GM21825 (cell line): ENCODE measurements at regions not wholly inside any gene's neighbourhood (a gene's known extent, or its start where the extent isn't known, plus 50 kb on each side); places are given as distances from the start of the nearest gene placed in this dataset.
"Not testable (repeated sequence)": the region's sequence is repeated elsewhere in the genome, so short reads cannot be mapped to it uniquely, and the experiment has no call there.

Experiments
- ATAC-seq: cut with Tn5 transposase; IDR thresholded peaks from one replicate; pipeline ENCODE4 v1.9.1; 2021; ENCODE audit warnings: mild to moderate bottlenecking, moderate library complexity; ENCODE audit not compliant: unreplicated experiment

DNA sequence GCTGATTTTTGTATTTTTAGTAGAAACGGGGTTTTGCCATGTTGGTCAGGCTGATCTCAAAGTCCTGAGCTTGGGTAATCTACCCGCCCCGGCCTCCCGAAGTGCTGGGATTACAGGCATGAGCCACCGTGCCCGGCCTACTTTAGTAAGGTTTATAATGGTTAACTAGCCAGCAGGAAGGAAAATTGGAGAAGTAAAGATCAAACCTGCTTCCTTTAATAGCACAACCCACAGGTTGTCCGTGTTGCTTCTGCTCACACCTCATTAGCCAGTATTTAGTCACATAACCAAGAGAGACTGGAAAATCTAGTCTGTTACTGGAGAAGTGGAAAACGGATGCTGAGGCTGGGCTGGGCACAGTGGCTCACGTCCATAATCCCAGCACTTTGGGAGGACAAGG is 51.9 kb upstream of the TBL1XR1 start:
- ATAC-seq = no peak

GRCh38 chr3:177250151-177250550 is 52.9 kb upstream of the TBL1XR1 start:
- no peak for ATAC-seq

DNA sequence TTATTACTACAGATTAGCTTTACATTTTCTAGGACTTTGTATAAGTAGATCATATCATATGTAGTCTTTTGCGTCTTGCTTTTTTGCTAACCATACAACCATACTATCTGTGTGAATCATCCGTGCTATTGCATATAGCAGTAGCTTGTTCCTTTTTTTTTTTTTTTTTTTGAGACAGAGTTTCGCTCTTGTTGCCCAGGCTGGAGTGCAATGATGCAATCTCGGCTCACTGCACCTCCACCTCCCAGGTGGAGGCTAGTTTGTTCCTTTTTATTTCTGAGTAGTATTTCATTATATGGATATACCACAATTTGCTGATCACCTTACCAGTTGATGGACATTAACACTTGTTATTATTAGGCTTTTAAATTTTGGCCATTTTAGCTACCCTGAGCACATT is 54.5 kb upstream of the TBL1XR1 start:
- ATAC-seq = no peak

- no peak for ATAC-seq
These were observed 59.7 kb upstream of the TBL1XR1 start for GRCh38 chr3:177257006-177257405.

DNA sequence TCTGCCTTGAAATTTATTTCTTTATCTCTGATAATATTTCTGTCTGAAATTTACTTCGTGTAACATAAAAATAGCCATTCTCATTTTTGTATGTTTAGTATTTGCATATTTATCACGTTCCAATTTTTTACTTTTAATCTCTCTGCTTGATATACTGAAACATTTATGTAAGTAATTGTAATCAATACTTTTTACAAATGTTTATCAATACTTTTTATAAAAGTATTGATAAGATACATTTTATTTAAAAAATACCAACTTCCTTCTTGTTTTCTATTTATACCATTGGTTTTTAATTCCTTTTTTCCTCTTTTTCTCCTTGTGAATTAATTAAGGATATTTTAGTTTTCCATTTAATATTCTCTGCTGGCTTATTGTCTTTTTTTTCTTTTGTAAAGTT is 60.3 kb upstream of the TBL1XR1 start:
- no peak for ATAC-seq

GRCh38 chr3:177262396-177262795 is 65.1 kb upstream of the TBL1XR1 start:
- no peak for ATAC-seq

GRCh38 chr3:177263615-177264368 is 66.5 kb upstream of the TBL1XR1 start:
- peak; percentile 82 for ATAC-seq

DNA sequence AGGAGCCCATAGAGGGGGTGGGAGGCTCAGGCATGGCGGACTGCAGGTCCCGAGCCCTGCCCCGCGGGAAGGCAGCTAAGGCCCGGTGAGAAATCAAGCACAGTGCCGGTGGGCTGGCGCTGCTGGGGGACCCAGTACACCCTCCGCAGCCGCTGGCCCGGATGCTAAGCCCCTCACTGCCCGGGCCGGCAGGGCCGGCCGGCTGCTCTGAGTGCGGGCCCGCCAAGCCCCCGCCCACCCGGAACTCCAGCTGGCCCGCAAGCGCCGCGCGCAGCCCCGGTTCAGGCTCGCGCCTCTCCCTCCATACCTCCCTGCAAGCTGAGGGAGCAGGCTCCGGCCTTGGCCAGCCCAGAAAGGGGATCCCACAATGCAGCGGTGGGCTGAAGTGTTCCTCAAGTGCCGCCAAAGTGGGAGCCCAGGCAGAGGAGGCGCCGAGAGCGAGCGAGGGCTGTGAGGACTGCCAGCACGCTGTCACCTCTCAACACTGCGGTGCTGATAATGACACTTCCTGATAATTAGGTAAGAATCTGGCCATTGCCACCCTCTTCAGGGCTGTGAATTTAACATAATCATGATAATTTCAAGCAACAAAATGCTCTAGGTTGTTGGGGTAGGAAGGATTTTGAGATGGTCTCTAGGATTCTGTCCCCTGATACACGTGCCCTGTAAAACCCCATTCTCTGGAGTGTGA is 74.7 kb upstream of the TBL1XR1 start:
- ATAC-seq = not testable (repeated sequence)

DNA sequence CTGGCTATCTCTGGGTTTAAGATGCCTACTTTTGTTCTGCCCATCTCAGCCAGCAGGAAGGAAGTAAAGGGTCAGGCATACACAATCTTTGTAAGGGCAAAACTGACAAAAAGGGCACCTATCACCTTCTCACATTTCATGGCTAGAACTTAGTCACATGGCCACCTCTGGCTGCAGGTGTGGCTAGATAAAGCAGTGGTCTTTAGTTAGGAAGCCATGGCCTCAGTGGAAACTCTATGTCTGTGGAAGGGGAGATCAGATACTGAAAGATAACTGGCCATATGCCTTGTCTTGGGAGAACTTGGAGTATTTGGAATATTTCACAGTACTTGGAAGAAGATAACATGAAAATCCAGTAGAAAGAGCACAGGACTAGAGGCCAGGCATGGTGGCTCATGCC is 80.7 kb upstream of the TBL1XR1 start:
- no peak for ATAC-seq

DNA sequence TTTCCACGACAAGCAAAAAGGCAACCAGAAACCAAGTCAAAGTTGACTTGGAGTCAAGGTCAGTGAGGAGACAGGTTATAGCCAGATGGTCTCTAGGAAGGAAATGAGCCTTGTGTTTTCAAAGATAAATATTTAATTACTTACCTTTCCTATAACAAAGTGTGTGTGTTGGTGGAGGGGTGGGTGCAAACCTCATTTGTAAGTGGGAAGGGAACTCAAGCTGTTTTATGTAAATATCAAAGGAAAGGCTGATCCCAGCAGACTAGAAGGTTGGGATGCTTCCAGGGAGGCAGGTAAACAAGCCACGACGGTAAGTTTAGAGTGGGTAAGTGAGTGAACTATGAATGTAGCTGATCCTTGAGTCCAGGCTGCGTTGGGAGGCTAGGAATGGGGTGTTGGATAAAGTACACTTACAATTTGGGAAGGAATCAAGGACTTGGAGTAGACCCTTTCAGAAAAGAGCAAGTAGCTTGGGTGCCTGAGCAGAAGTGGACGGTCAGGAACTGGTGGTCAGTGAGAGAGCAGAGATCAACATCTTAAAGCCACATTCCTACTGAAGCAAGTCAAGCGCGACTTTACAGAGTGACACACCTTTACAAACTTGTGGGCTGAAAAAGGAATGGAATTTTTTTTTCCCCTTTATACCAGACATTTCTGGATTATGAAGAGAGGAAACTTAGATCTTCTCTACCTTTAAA is 82.0 kb upstream of the TBL1XR1 start:
- ATAC-seq = no peak

DNA sequence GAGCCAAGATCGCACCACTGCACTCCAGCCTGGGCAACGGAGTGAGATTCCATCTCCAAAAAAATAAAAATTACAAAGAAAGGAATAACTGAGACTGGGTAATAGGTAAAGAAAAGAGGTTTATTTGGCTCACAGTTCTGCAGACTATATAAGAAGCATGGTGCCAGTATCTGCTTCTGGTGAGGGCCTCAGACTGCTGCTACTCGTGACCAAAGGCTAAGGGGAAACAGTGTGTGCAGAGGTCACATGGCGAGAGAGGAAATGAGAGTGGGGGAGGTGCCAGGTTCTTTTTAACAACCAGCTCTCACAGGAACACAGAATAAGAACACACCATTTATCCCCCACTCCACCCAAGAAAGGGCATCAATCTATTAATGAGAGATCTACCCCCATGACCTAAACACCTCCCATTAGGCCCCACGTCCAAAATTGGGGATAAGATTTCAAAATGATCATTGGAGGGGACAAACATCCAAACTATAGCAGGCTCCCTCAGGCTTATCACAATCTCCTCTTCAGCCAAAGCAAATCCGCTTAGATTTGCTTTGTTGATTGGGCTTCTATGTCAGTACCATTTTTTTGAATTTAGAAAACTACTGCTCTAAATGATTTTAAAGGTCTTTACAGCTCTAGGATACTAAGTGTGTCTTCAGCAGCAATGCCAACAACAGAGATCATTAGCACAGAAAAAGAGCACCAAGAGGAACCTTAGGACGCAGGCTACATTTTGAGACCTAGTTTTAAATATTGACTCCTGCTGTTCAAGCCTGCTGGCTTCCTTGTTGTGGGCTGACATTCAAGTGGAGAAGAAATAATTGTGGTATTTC is 84.2 kb upstream of the TBL1XR1 start:
- ATAC-seq = no peak

- ATAC-seq = no peak
These were observed 84.9 kb upstream of the TBL1XR1 start for GRCh38 chr3:177282119-177282655.

- no peak for ATAC-seq
These were observed 86.7 kb upstream of the TBL1XR1 start for GRCh38 chr3:177283983-177284382.

- no peak for ATAC-seq
These were observed 87.2 kb upstream of the TBL1XR1 start for GRCh38 chr3:177284383-177284881.

DNA sequence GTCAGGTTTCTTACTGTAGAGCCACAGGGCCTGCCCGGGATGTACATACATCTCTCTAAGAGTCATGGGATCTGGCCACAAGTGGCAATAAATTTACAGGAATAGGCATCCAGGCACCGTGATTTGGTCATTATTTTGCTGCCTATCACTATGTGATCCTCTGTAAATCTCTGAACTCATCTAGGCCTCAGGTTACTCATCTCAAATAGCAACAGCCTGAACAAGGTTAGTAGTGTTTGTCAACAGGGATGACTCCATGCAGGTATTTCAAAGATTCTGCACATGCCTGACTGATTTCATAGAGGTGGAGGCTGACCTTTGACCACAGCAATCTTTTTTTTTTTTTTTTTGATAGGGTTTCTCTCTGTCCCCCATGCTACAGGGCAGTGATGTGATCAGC is 88.8 kb upstream of the TBL1XR1 start:
- no peak for ATAC-seq

GRCh38 chr3:177287231-177287630 is 89.9 kb upstream of the TBL1XR1 start:
- ATAC-seq = no peak

DNA sequence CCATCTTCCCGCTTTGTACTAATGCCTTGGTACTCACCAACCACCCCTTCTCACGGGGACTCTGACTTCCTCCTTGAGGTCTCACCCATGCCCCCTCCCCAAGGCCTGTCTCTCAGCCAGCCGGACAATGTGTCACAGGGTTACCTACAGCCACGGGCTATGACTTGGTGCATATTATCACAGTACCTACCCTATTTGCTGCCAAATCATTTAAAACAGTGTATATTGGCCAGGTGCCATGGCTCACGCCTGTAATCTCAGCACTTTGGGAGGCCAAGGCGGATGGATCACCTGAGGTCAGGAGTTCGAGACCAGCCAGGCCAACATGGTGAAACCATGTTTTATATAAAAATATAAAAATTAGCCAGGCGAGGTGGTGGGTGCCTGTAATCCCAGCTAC is 93.4 kb upstream of the TBL1XR1 start:
- no peak for ATAC-seq

DNA sequence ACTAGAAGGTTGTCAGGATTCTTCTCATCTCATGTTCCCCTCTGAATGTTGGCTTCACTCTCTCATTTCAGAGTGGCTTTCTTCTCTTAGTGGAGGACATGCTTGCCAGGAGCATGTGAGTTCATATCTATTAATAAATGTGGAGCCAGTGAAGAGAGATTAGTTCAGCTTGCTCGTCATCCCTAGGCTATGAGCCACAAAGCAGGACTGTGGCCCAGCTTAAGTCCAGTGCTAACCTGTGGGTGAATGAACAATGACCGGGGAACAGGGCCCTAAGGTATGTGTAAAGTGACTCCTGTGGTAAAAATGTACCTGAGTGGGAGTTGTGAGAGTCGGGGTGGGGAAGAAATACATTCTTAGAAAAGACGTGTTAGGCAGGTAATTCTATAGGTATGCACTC is 96.9 kb upstream of the TBL1XR1 start:
- no peak for ATAC-seq

DNA sequence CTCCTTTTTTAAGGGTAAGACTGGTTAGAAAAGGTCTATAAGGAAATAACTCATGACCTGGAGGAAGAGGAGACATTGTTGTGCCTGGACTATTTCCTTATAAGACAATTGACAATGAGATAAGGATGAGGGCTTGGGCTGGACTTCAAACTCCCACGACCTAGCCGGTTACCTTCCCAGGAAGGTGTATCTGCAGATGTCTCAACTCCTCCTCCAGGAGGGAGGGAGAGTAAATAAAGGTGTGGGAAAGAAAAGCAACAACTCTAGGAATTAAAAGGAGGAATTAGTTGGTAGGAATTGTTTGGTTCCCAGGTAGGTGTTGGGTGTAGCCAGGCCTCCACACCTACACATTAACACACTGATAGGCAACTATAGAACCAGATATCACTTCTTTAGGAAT is 97.8 kb upstream of the TBL1XR1 start:
- ATAC-seq = no peak

DNA sequence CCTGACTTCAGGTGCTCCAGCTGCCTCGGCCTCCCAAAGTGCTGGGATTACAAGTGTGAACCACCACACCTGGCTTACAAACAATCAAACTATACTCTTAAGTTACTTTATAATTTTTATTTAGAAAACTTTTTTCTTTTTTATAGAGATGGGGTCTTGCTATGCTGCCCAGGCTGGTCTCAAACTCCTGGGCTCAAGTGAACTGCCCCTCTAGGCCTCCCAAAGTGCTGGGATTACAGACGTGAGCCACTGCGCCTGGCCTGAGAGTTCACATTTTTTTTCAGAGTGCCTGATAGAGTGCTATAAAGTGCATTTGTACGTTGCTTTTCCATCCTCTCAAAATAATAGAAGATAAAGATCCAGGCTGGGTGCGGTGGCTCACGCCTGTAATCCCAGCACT is 102.0 kb upstream of the TBL1XR1 start:
- ATAC-seq = no peak
